Neural cell (in vitro differentiated cells): ENCODE measurements at regions not wholly inside any gene's neighbourhood (a gene's known extent, or its start where the extent isn't known, plus 50 kb on each side); places are given as distances from the start of the nearest gene placed in this dataset.

Experiments
- CTCF ChIP-seq: fragments of 450-650 bp; IDR thresholded peaks from 2 replicates; pipeline ENCODE4 v1.5.1; 2014; ENCODE audit warnings: antibody characterized with exemption, mild to moderate bottlenecking, moderate library complexity; ENCODE audit not compliant: poor library complexity, severe bottlenecking
- EP300 ChIP-seq: fragments of 450-650 bp; conservative IDR thresholded peaks from 2 replicates; pipeline ENCODE4 v1.6.1; 2014; ENCODE audit warnings: antibody characterized with exemption, mild to moderate bottlenecking, moderate library complexity; ENCODE audit not compliant: poor library complexity, severe bottlenecking
- MXI1 ChIP-seq: fragments of 450-650 bp; conservative IDR thresholded peaks from 2 replicates; pipeline ENCODE4 v1.6.1; 2014; ENCODE audit warnings: antibody characterized with exemption, mild to moderate bottlenecking; ENCODE audit not compliant: poor library complexity, severe bottlenecking
- POLR2AphosphoS5 ChIP-seq: IDR thresholded peaks from 2 replicates; pipeline ENCODE4 v1.6.1; 2012
- RAD21 ChIP-seq: fragments of 450-650 bp; conservative IDR thresholded peaks from 2 replicates; pipeline ENCODE4 v1.6.1; 2014; ENCODE audit warnings: antibody characterized with exemption, mild to moderate bottlenecking, moderate library complexity
- REST ChIP-seq: IDR thresholded peaks from 2 replicates; pipeline ENCODE4 v1.6.1; 2012; ENCODE audit warnings: borderline replicate concordance
- SMC3 ChIP-seq: fragments of 450-650 bp; conservative IDR thresholded peaks from 2 replicates; pipeline ENCODE4 v1.6.1; 2014; ENCODE audit warnings: antibody characterized with exemption, mild to moderate bottlenecking, moderate library complexity; ENCODE audit not compliant: poor library complexity

- TF ChIP-seq CTCF (no peak), SMC3 (no peak), REST (no peak), EP300 (no peak), RAD21 (no peak), MXI1 (no peak), POLR2AphosphoS5 (no peak)
Observed at GRCh38 chr21:22063140-22063539, 1064.9 kb downstream of the NCAM2 start.
